HEK293T (cell line): ENCODE measurements at regions not wholly inside any gene's neighbourhood (a gene's known extent, or its start where the extent isn't known, plus 50 kb on each side); places are given as distances from the start of the nearest gene placed in this dataset.

ENCODE experiments used
- CTCF ChIA-PET: fragments of 350-600 bp; formaldehyde crosslinking; extraction: SDS; loops from one replicate; lab custom pipeline; 2021; ENCODE audit warnings: antibody characterized with exemption, inconsistent platforms; lab: Yijun Ruan, JAX
- POLR2A ChIA-PET: fragments of 350-600 bp; formaldehyde crosslinking; extraction: SDS; loops from one replicate; lab custom pipeline; 2020; ENCODE audit warnings: antibody characterized with exemption, inconsistent platforms; lab: Yijun Ruan, JAX
- DNase-seq: peaks from one replicate; pipeline ENCODE4 v3.0.0; 2012; ENCODE audit warnings: mixed read lengths; ENCODE audit errors: extremely low spot score
- ARNT ChIP-seq: fragments of 450-650 bp; IDR thresholded peaks from 2 replicates; pipeline ENCODE4 v1.6.1; 2017; ENCODE audit warnings: mild to moderate bottlenecking
- BHLHE40 ChIP-seq: fragments of 450-650 bp; IDR thresholded peaks from 2 replicates; pipeline ENCODE4 v1.6.1; 2016; ENCODE audit warnings: mild to moderate bottlenecking, moderate library complexity, borderline replicate concordance
- CTBP1 ChIP-seq: fragments of 450-650 bp; IDR thresholded peaks from 2 replicates; pipeline ENCODE4 v1.6.1; 2016; ENCODE audit warnings: borderline replicate concordance
- ELF4 ChIP-seq: fragments of 450-650 bp; IDR thresholded peaks from 2 replicates; pipeline ENCODE4 v1.6.1; 2017; ENCODE audit warnings: antibody characterized with exemption
- FOXA1 ChIP-seq: fragments of 450-650 bp; IDR thresholded peaks from 2 replicates; pipeline ENCODE4 v1.6.1; 2016; ENCODE audit warnings: mild to moderate bottlenecking
- FOXK2 ChIP-seq: fragments of 450-650 bp; IDR thresholded peaks from 2 replicates; pipeline ENCODE4 v1.6.1; 2016; ENCODE audit warnings: mild to moderate bottlenecking
- FOXM1 ChIP-seq: fragments of 450-650 bp; IDR thresholded peaks from 2 replicates; pipeline ENCODE4 v1.6.1; 2017; ENCODE audit warnings: mild to moderate bottlenecking, borderline replicate concordance
- HDGF ChIP-seq: fragments of 450-650 bp; IDR thresholded peaks from 2 replicates; pipeline ENCODE4 v1.6.1; 2017; ENCODE audit warnings: antibody characterized with exemption, borderline replicate concordance
- L3MBTL2 ChIP-seq: fragments of 450-650 bp; conservative IDR thresholded peaks from 2 replicates; pipeline ENCODE4 v1.6.1; 2016; ENCODE audit warnings: mild to moderate bottlenecking
- LEF1 ChIP-seq: fragments of 450-650 bp; IDR thresholded peaks from 2 replicates; pipeline ENCODE4 v1.6.1; 2017; ENCODE audit warnings: mild to moderate bottlenecking, borderline replicate concordance
- NFRKB ChIP-seq: fragments of 450-650 bp; IDR thresholded peaks from 2 replicates; pipeline ENCODE4 v1.6.1; 2016; ENCODE audit warnings: mild to moderate bottlenecking, moderate library complexity
- SP1 ChIP-seq: fragments of 450-650 bp; IDR thresholded peaks from 2 replicates; pipeline ENCODE4 v1.6.1; 2017
- SUZ12 ChIP-seq: fragments of 450-650 bp; IDR thresholded peaks from 2 replicates; pipeline ENCODE4 v1.6.1; 2016; ENCODE audit warnings: mild to moderate bottlenecking
- TARDBP ChIP-seq: fragments of 450-650 bp; IDR thresholded peaks from 2 replicates; pipeline ENCODE4 v1.6.1; 2016
- ZNF384 ChIP-seq: fragments of 450-650 bp; IDR thresholded peaks from 2 replicates; pipeline ENCODE4 v1.6.1; 2016
- TF ChIP-seq, protein P1 (sequence below): fragments of 450-650 bp; IDR thresholded peaks from 2 replicates; pipeline ENCODE4 v1.6.1; 2016

DNA sequence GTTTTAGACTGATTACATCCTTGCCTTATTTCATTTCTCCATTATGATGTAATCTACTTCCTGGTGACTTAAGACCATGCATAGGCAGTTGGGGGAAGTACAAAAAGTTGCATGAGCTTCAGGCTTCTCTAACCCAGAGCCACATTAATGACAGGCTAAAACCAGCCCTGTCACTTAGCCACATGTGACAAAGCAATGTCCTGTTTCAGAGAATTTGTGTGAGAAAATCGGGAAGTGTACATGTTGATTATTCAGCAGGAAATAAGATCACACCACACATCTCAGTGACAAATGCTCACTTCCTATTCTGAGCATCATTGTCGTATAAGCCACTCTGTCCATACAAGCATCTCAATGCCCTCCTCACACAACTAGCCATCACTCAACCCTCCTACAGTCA, 98.5 kb upstream of the MAGEB16 start:
- POLR2A ChIA-PET = no interaction called here
- CTCF ChIA-PET = no interaction called here

DNA sequence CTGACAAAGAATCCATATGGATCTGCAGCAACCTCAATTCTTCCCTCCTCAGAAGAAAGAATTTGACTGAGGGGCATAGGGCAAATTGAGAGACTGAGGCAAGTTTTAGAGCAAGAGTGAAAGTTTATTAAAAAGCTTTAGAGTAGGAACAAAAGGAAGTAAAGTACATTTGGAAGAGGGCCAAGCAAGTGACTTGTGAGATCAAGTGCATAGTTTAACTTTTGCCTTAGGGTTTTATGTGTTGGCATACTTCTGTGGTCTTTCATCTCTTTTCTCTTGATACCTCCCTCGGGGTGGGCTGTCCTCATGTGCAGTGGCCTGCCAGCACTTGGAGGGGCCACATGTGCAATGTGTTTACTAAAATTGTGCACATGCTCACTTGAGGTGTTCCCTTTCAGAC, 98.0 kb upstream of the MAGEB16 start:
- POLR2A ChIA-PET = no interaction called here
- CTCF ChIA-PET = no interaction called here
- DNase-seq = no peak
- TF ChIP-seq FOXM1 (no peak), BHLHE40 (no peak), HDGF (no peak), NFRKB (no peak), L3MBTL2 (no peak), ELF4 (no peak), ZNF384 (no peak), LEF1 (no peak), ARNT (no peak), TARDBP (no peak), SUZ12 (no peak), FOXA1 (no peak), CTBP1 (no peak), SP1 (no peak)

More for the DNA sequence above, 98.5 kb upstream of the MAGEB16 start:
- TF ChIP-seq ARNT = no peak
- TF ChIP-seq ZNF384 = no peak
- TF ChIP-seq, protein P1, sequence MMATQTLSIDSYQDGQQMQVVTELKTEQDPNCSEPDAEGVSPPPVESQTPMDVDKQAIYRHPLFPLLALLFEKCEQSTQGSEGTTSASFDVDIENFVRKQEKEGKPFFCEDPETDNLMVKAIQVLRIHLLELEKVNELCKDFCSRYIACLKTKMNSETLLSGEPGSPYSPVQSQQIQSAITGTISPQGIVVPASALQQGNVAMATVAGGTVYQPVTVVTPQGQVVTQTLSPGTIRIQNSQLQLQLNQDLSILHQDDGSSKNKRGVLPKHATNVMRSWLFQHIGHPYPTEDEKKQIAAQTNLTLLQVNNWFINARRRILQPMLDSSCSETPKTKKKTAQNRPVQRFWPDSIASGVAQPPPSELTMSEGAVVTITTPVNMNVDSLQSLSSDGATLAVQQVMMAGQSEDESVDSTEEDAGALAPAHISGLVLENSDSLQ = no peak
- no peak for TF ChIP-seq LEF1
- no peak for TF ChIP-seq SUZ12
- TF ChIP-seq HDGF = no peak
- TF ChIP-seq FOXM1 = no peak
- no peak for TF ChIP-seq SP1
- no peak for TF ChIP-seq BHLHE40
- no peak for TF ChIP-seq CTBP1
- TF ChIP-seq TARDBP = no peak
- TF ChIP-seq ELF4 = no peak
- TF ChIP-seq FOXK2 = no peak
- no peak for DNase-seq

DNA sequence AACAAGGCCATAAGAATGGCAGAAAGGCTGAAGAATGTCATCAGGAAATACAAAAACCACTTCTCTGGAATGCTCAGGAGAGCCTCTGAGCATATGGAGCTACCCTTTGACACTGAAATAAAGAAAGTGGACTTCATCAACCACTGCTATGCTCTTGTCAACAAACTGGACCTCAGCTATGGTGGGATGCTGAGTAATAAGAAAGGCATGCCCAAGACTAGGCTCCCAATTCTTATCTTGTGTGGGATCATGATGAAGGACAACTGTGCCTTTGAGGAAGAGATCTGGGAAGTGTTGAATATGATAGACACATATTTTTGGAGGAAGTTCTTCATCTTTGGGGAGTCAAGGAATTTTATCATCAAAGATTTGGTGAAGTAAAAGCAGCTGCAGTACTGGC, 86.9 kb upstream of the MAGEB16 start:
- TF ChIP-seq CTBP1 = no peak
- TF ChIP-seq ARNT = no peak
- no peak for TF ChIP-seq NFRKB
- no peak for TF ChIP-seq FOXK2
- no peak for TF ChIP-seq ZNF384
- TF ChIP-seq, protein P1 = no peak
- no peak for TF ChIP-seq ELF4
- TF ChIP-seq BHLHE40 = no peak
- no peak for TF ChIP-seq HDGF
- no peak for TF ChIP-seq LEF1
- no peak for TF ChIP-seq SUZ12
- no peak for TF ChIP-seq FOXM1
- DNase-seq = no peak
- CTCF ChIA-PET = no interaction called here
- POLR2A ChIA-PET = no interaction called here

DNA sequence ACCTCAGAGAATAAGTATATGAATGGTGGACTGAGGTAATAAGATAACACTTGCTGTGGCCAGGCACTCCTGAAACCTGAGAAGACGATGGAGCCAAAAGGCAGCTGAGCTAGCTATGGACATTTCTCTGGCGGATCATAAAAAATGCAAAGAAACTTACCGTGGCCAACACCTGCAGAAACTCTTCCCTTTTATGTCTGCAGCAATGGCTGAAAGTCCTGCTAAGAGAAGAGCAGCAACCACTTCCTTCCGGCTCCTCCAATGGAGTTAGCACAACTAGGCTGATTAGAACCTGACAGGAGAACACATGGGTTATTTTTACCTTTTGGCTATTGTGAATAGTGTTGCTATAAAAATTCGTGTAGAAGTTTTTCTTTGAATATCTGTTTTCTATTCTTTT, 76.0 kb upstream of the MAGEB16 start:
- CTCF ChIA-PET = no interaction called here
- DNase-seq = no peak
- POLR2A ChIA-PET = no interaction called here
- no peak for TF ChIP-seq HDGF
- TF ChIP-seq LEF1 = no peak
- TF ChIP-seq CTBP1 = no peak
- TF ChIP-seq L3MBTL2 = no peak
- no peak for TF ChIP-seq ZNF384
- TF ChIP-seq SP1 = no peak
- TF ChIP-seq FOXA1 = no peak
- TF ChIP-seq, protein P1 = no peak
- no peak for TF ChIP-seq NFRKB
- TF ChIP-seq ELF4 = no peak
- TF ChIP-seq TARDBP = no peak
- no peak for TF ChIP-seq FOXM1
- no peak for TF ChIP-seq SUZ12
- no peak for TF ChIP-seq FOXK2
- no peak for TF ChIP-seq BHLHE40
- no peak for TF ChIP-seq ARNT

DNA sequence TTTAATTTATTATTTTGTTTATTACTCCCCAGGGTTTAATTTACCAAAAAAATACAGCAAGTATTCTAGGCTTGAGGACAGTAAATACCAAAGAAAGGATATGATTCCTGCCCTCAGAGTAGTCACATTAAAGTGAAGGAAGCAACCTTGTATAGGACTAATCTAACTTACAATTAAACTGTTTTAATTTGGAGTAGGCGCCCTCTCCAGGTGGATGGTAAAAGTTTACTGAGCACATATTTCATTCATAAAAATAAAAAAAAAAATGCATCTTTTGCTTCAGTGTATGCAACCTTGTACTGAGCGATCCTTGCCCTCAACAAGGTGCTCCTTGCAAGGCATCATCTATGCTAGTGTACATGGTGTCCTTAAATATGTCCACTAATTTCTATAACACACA, 72.0 kb upstream of the MAGEB16 start:
- no peak for DNase-seq
- ChIA-PET POLR2A (no interaction called here), CTCF (no interaction called here)

DNA sequence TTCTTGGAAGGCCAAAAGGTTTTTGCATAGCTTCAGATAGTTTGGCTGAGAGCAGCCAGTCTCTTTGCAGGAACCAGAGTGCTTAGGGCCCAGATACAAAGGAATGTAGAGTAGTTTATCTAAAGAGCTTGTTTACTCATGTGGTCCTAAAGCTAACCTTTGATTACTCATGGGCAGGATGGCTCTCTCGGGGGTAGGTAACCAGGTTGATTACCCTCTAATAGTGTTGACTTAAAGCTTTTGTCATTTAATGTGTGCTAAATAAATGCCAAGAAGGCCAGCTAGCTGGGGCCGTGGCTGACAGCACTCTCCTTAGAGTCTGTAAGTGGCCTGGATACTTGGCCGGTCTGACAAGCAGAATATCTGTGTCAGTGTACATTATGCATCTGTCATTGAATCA, 69.7 kb upstream of the MAGEB16 start:
- TF ChIP-seq FOXA1 = no peak
- ChIA-PET POLR2A (no interaction called here), CTCF (no interaction called here)
- no peak for DNase-seq

More for the DNA sequence above, 72.0 kb upstream of the MAGEB16 start:
- TF ChIP-seq L3MBTL2 (no peak), FOXA1 (no peak)

DNA sequence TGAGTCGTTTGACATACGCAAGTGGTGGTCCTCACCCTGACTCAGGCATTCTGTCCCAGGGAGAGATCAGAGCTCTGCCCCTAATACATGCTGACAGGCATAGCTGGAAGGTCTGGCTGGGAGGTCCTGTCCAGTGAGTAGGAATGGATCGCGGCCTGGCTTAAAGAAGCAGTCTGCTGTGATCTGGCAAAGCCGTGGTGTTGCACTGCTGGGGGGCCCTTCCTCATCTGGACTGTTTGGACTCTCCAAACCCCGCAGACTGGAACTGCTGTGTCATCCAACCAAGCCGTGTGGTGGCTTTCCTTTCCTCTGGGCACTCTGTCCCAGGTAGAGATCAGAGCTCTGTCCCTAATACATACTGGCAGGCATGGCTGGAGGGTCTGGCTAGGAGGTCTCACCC, 64.3 kb upstream of the MAGEB16 start:
- POLR2A ChIA-PET = no interaction called here

More for the DNA sequence above, 64.3 kb upstream of the MAGEB16 start:
- no peak for DNase-seq
- CTCF ChIA-PET = no interaction called here
- no peak for TF ChIP-seq LEF1
- TF ChIP-seq TARDBP = no peak
- TF ChIP-seq L3MBTL2 = no peak
- TF ChIP-seq FOXK2 = no peak
- no peak for TF ChIP-seq ELF4
- TF ChIP-seq FOXM1 = no peak
- TF ChIP-seq HDGF = no peak
